CD4-positive, alpha-beta memory T cell (primary cell): ENCODE measurements at regions not wholly inside any gene's neighbourhood (a gene's known extent, or its start where the extent isn't known, plus 50 kb on each side); places are given as distances from the start of the nearest gene placed in this dataset.

ENCODE experiments used
- CTCF ChIA-PET: fragments of 350-600 bp; sonication (Branson Sonifier 250); formaldehyde crosslinking; loops from one replicate; lab custom pipeline; 2021; ENCODE audit warnings: inconsistent platforms; ENCODE audit not compliant: partially characterized antibody; lab: Charles Lee
- POLR2A ChIA-PET: fragments of 350-600 bp; sonication (Branson Sonifier 250); formaldehyde crosslinking; loops from one replicate; lab custom pipeline; 2021; ENCODE audit not compliant: partially characterized antibody; lab: Charles Lee
- DNase-seq, 5 donors: peaks; one replicate each; pipeline versions ENCODE4 v3.0.0 to v3.0.0-alpha.2; 2020 to 2022; ENCODE audit warnings: mixed read lengths in 1 of 5
- H3K27ac ChIP-seq: one replicate; pipeline ENCODE4 v1.7.0; 2013; ENCODE audit warnings: low read depth, low read length
- H3K27me3 ChIP-seq: 2 replicates; pipeline ENCODE4 v1.7.0; 2013; ENCODE audit warnings: mild to moderate bottlenecking, low read length, moderate library complexity; ENCODE audit not compliant: insufficient read depth
- H3K36me3 ChIP-seq: 2 replicates; pipeline ENCODE4 v1.7.0; 2013; ENCODE audit warnings: mild to moderate bottlenecking, low read length, moderate library complexity; ENCODE audit not compliant: insufficient read depth
- H3K4me1 ChIP-seq: 2 replicates; pipeline ENCODE4 v1.7.0; 2013; ENCODE audit warnings: mild to moderate bottlenecking, low read length, moderate library complexity; ENCODE audit not compliant: insufficient read depth
- H3K4me3 ChIP-seq, 2 donors: one replicate each; pipeline ENCODE4 v1.7.0; 2013; ENCODE audit warnings: low read length in 2 of 2, mild to moderate bottlenecking in 1 of 2
- H3K9me3 ChIP-seq, 2 donors: one replicate each; pipeline ENCODE4 v1.7.0; 2013; ENCODE audit warnings: low read length in 2 of 2, control low read depth in 1 of 2; ENCODE audit not compliant: control insufficient read depth in 1 of 2
- H3K27ac Mint-ChIP-seq, 7 donors: one replicate each; pipeline ENCODE4 v1.8.0; 2020 to 2021; ENCODE audit warnings: mixed read lengths in 7 of 7, mild to moderate bottlenecking in 6 of 7, inconsistent platforms in 3 of 7, moderate library complexity in 3 of 7
- H3K27me3 Mint-ChIP-seq, 2 donors: one replicate each; pipeline ENCODE4 v1.8.0; 2020 to 2021; ENCODE audit warnings: mixed read lengths in 2 of 2
- H3K36me3 Mint-ChIP-seq, 2 donors: one replicate each; pipeline ENCODE4 v1.8.0; 2020 to 2021; ENCODE audit warnings: mixed read lengths in 2 of 2, inconsistent platforms in 1 of 2, mild to moderate bottlenecking in 1 of 2
- H3K4me1 Mint-ChIP-seq, 4 donors: one replicate each; pipeline ENCODE4 v1.8.0; 2020 to 2021; ENCODE audit warnings: mixed read lengths in 4 of 4, mild to moderate bottlenecking in 1 of 4
- H3K4me3 Mint-ChIP-seq, 8 donors: one replicate each; pipeline ENCODE4 v1.8.0; 2020 to 2021; ENCODE audit warnings: mixed read lengths in 8 of 8, mild to moderate bottlenecking in 7 of 8, moderate library complexity in 6 of 8, inconsistent platforms in 3 of 8
- H3K9me3 Mint-ChIP-seq, 8 donors: one replicate each; pipeline ENCODE4 v1.8.0; 2020 to 2021; ENCODE audit warnings: mixed read lengths in 8 of 8, mild to moderate bottlenecking in 5 of 8, inconsistent platforms in 3 of 8, moderate library complexity in 1 of 8
- intact Hi-C: fragments of 100-400 bp; cut with micrococcal nuclease; formaldehyde crosslinking; loops from one replicate; pipeline ENCODE4 v1.15.1; 2023

DNA sequence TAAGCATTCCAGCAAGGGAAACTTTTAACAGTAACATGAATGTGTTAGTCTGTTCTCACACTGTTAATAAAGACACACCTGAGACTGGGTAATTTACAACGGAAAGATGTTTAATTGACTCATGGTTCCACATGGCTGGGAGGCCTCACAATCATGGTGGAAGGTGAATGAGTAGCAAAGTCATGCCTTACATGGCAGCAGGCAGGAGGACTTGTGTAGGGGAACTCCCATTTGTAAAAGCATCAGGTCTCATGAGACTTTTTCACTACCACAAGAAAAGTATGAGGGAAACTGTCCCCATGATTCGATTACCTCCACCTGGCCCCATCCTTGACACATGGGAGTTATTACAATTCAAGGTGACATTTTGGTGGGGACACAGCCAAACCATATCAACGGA, 168.3 kb downstream of the PAH start:
- peaks cover 0 to 3% of the 10 kb centered on the region in 2 donors for H3K27me3 Mint-ChIP-seq
- no peaks in the 10 kb centered on the region for H3K4me1 Mint-ChIP-seq
- intact Hi-C loops: no loop called here
- H3K27ac Mint-ChIP-seq: no peak overlapping the region
- H3K27me3 ChIP-seq: no peaks in the 10 kb centered on the region
- DNase-seq: no peak
- H3K4me1 ChIP-seq: no peaks in the 10 kb centered on the region
- ChIA-PET POLR2A (no interaction called here), CTCF (no interaction called here)
- H3K36me3 Mint-ChIP-seq: no peaks in the 10 kb centered on the region
- no peak overlapping the region for H3K4me3 Mint-ChIP-seq
- no peak overlapping the region for H3K4me3 ChIP-seq
- H3K36me3 ChIP-seq: no peaks in the 10 kb centered on the region
- no peak overlapping the region for H3K27ac ChIP-seq
- no peaks in the 10 kb centered on the region for H3K9me3 ChIP-seq
- peaks cover 0 to 14% (median 3%) of the 10 kb centered on the region in 8 donors for H3K9me3 Mint-ChIP-seq

DNA sequence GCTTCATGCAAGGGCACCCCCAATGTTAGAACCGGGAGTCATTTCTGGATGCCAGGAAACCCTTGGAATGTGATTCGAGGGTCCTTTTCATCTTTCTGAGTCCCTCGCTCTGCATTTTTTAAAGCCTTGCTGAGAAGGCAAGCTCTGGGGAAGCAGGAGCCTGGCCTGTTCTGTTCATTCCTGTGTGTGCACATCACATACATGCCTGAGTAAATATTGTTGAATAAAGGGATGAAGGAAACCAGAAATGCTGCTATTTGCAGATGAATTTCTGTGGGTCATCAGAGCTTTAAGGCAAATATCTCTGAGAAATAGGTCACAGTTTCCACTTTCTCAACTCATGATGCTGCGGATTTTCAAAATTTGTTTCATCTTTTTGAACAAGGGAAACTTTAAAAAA, 170.1 kb downstream of the PAH start:
- Mint-ChIP-seq H3K9me3 (peaks cover 0 to 14% (median 2%) of the 10 kb centered on the region in 8 donors), H3K27me3 (peaks cover 0 to 1% of the 10 kb centered on the region in 2 donors), H3K36me3 (no peaks in the 10 kb centered on the region), H3K4me1 (no peaks in the 10 kb centered on the region), H3K4me3 (no peak overlapping the region), H3K27ac (no peak overlapping the region)
- ChIA-PET CTCF (no interaction called here), POLR2A (no interaction called here)
- Histone ChIP-seq H3K27ac (no peak overlapping the region), H3K4me1 (no peaks in the 10 kb centered on the region), H3K27me3 (no peaks in the 10 kb centered on the region), H3K36me3 (no peaks in the 10 kb centered on the region), H3K9me3 (no peaks in the 10 kb centered on the region), H3K4me3 (no peak overlapping the region)
- intact Hi-C loops: no loop called here
- no peak for DNase-seq

DNA sequence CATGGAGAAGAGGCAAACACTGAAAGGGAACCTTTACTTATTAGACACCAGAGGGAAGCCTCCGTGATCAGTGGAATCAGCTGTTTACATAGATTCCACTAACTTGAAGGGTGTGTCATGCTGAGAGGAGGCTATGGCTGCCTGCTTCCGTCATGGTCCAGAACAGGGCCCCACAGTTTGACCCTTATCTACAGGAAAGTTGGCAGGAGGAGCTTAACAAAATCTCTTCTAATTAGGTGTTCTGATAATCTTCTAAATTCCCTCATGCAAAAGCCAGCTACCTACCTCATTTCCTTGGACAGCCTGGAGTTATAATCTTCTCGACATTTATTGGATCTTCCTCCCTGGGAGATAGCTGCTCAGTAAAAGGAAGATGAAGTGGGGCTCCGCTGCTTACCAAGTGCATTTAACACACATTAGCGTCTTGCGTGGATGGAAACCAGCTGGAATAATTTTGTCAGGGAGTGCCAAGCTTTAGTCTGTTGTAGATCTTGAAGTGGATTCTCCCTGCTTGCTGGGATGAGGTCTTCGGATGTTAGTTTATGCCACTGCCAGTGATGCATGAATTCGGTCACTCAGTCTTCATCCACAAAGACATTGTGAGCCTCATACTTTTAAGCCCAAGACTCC, 171.0 kb downstream of the PAH start:
- intact Hi-C loops: no loop called here
- Mint-ChIP-seq H3K27me3 (peaks cover 0 to 1% of the 10 kb centered on the region in 2 donors), H3K4me3 (no peak overlapping the region), H3K36me3 (no peaks in the 10 kb centered on the region), H3K9me3 (peaks cover 0 to 14% (median 2%) of the 10 kb centered on the region in 8 donors), H3K4me1 (no peaks in the 10 kb centered on the region), H3K27ac (no peak overlapping the region)
- H3K27me3 ChIP-seq: no peaks in the 10 kb centered on the region
- POLR2A ChIA-PET: no interaction called here
- CTCF ChIA-PET: no interaction called here
- no peaks in the 10 kb centered on the region for H3K4me1 ChIP-seq
- H3K4me3 ChIP-seq: no peak overlapping the region
- DNase-seq: no peak
- no peaks in the 10 kb centered on the region for H3K9me3 ChIP-seq
- H3K27ac ChIP-seq: no peak overlapping the region
- no peaks in the 10 kb centered on the region for H3K36me3 ChIP-seq

DNA sequence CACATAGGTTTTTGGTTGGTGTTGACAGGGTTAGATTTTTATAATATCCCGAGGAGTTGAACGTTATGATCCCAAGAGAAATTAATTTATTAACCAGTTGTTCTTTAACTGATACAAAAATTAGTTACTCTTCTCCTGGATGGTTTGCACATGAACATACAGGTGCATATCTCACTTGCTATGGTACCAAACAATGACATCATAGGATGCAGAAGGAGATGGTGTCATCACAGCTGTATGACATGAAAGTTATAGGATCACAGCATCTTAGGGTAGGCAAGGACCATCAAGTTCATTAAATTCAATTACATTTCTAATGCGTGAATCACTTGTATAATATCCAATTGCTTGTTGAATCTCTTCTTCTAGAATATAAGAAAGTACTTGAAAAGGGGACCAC, 175.8 kb downstream of the PAH start:
- peaks cover 0 to 1% of the 10 kb centered on the region in 2 donors for H3K27me3 Mint-ChIP-seq
- H3K9me3 Mint-ChIP-seq: peaks cover 0 to 9% (median under 1%) of the 10 kb centered on the region in 8 donors
- no peaks in the 10 kb centered on the region for H3K36me3 Mint-ChIP-seq
- no peak overlapping the region for H3K4me3 Mint-ChIP-seq
- ChIA-PET CTCF (no interaction called here), POLR2A (no interaction called here)
- H3K27me3 ChIP-seq: no peaks in the 10 kb centered on the region
- no peaks in the 10 kb centered on the region for H3K9me3 ChIP-seq
- intact Hi-C loops: no loop called here
- no peaks in the 10 kb centered on the region for H3K4me1 Mint-ChIP-seq
- no peaks in the 10 kb centered on the region for H3K4me1 ChIP-seq
- H3K4me3 ChIP-seq: no peak overlapping the region
- DNase-seq: no peak
- no peak overlapping the region for H3K27ac Mint-ChIP-seq
- H3K36me3 ChIP-seq: no peaks in the 10 kb centered on the region
- H3K27ac ChIP-seq: no peak overlapping the region

DNA sequence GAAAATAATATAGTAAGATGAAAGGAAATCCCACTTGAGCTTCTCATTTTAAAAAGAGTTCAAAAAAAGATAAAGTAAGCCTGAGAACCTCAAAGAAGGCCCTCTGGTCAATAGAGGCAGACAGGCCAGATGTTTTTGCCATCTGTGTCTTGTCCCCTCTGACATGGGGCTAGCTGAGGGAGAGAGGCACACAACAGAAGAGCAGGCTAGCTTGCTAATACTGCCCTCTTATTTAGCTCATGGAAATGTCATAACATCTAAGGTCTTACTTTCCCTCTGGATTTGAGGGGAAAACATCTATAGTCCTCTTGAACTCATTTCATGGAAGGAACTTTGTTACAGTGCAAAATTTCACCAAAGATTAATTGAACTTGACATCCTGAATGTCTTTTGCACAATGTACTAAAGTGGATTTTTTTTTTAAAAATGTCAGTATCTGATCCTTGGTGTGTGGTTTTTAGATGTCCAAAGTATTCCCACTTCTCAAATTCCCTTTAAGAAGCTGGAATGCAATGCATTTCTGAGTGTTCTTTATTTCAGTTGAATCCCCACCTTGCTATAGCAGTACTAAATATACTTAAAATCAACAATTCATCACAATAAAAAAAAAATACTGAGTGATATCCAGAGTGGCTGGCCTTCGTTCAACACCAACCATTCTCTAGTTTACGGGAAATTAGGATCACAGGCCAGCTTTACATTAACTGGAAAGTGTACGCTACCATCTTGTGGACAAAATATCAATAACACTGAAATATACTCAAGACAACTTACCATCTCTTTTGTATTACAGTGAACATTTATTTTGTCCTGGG, 176.7 kb downstream of the PAH start:
- intact Hi-C loops: no loop called here
- peaks cover 0 to 10% (median 2%) of the 10 kb centered on the region in 8 donors for H3K9me3 Mint-ChIP-seq
- Histone ChIP-seq H3K27ac (no peak overlapping the region), H3K4me3 (no peak overlapping the region), H3K36me3 (no peaks in the 10 kb centered on the region), H3K4me1 (no peaks in the 10 kb centered on the region), H3K9me3 (no peaks in the 10 kb centered on the region), H3K27me3 (no peaks in the 10 kb centered on the region)
- DNase-seq: no peak
- ChIA-PET CTCF (no interaction called here), POLR2A (no interaction called here)
- no peaks in the 10 kb centered on the region for H3K4me1 Mint-ChIP-seq
- H3K4me3 Mint-ChIP-seq: no peak overlapping the region
- H3K36me3 Mint-ChIP-seq: no peaks in the 10 kb centered on the region
- H3K27ac Mint-ChIP-seq: no peak overlapping the region
- no peaks in the 10 kb centered on the region for H3K27me3 Mint-ChIP-seq

DNA sequence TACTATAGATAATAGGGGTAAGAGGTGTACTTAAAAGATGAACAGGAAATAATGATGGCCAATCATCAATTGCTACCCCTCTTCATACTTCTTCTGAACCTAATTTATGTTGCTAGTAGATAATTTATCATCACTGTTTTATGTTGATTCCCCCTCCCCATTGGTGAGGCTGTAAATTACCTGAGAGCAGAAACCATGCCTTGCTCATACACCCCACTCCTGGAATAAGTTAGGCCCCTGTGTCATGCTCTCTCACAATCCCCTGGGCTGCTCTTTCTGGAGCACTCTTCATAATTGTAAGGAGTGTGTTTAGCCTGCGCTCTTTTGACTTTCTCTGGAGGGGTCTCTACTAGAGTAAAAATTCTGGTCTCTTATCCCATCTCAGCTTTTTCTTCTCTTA, 180.7 kb downstream of the PAH start:
- Histone ChIP-seq H3K9me3 (no peaks in the 10 kb centered on the region), H3K27ac (no peak overlapping the region), H3K4me1 (no peaks in the 10 kb centered on the region), H3K27me3 (no peaks in the 10 kb centered on the region), H3K4me3 (no peak overlapping the region), H3K36me3 (no peaks in the 10 kb centered on the region)
- ChIA-PET POLR2A (no interaction called here), CTCF (no interaction called here)
- no peak overlapping the region for H3K27ac Mint-ChIP-seq
- intact Hi-C loops: no loop called here
- no peaks in the 10 kb centered on the region for H3K4me1 Mint-ChIP-seq
- no peak overlapping the region for H3K4me3 Mint-ChIP-seq
- no peaks in the 10 kb centered on the region for H3K27me3 Mint-ChIP-seq
- no peaks in the 10 kb centered on the region for H3K36me3 Mint-ChIP-seq
- peaks cover 0 to 8% (median 4%) of the 10 kb centered on the region in 8 donors for H3K9me3 Mint-ChIP-seq
- no peak for DNase-seq

DNA sequence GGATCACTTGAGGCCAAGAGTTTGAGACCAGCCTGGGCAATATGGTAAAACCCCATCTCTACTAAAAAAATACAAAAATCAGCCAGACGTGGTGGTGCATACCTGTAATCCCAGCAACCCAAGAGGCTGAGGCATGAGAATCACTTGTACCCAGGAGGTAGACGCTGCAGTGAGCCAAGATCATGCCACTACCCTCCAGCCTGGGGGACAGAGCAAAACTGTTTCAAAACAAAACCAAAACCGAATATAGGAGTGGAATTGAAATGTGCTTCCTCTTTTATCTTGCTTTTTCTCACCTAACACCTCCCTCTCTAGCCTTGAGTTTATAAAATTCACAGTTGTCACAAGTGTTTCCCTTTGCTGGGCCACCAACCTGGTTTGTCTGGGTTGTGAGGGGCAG, 181.9 kb downstream of the PAH start:
- CTCF ChIA-PET: no interaction called here
- Histone ChIP-seq H3K4me1 (no peaks in the 10 kb centered on the region), H3K36me3 (no peaks in the 10 kb centered on the region), H3K9me3 (no peaks in the 10 kb centered on the region), H3K27me3 (no peaks in the 10 kb centered on the region), H3K27ac (no peak overlapping the region), H3K4me3 (no peak overlapping the region)
- Mint-ChIP-seq H3K27ac (no peak overlapping the region), H3K9me3 (peaks cover 0 to 8% (median 5%) of the 10 kb centered on the region in 8 donors), H3K36me3 (no peaks in the 10 kb centered on the region), H3K4me3 (no peak overlapping the region), H3K27me3 (no peaks in the 10 kb centered on the region), H3K4me1 (no peaks in the 10 kb centered on the region)
- intact Hi-C loops: no loop called here
- DNase-seq: no peak
- POLR2A ChIA-PET: no interaction called here
